HG03135 (cell line): ENCODE measurements at regions not wholly inside any gene's neighbourhood (a gene's known extent, or its start where the extent isn't known, plus 50 kb on each side); places are given as distances from the start of the nearest gene placed in this dataset.

Source experiments
- ATAC-seq: cut with Tn5 transposase; IDR thresholded peaks from one replicate; pipeline ENCODE4 v1.9.1; 2021; ENCODE audit warnings: mild to moderate bottlenecking, moderate library complexity; ENCODE audit not compliant: unreplicated experiment

DNA sequence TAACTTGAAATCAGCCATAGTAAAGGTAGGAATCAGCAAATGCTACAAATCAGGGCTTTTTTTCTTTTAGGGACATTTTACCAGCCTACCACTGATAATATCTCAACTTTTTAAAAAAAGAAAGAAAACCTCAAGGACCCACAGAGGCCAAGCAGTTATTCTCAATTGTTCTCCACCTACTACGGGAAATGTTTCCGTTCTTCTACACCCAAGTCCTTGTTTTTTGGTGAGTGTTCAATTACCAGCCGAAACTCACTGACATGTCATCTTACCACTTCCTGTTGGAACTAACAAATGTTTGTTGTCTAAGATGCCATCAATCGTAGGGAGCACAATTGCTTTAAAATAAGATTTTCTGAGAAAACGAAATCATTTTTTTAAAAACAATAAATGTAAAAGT lies 50.2 kb upstream of the CDK1 start:
- ATAC-seq: no peak

GRCh38 chr10:60726257-60726656 lies 52.0 kb upstream of the CDK1 start:
- ATAC-seq: no peak

DNA sequence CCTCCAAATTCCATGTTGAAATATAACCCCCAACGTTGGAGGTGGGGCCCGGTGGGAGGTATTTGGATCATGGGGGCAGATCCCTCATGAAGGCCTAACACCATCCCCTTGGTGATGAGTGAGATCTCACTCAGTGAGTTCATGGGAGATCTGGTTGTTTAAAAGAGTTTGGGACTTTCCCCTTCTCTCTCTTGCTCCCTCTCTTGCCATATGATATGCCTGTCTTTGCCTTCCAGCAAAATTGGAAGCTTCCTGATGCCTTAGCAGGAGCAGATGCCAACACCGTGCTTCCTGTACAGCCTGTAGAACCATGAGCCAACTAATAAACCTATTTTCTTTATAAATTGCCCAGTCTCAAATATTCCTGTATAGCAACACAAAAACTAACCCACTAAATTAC lies 55.7 kb upstream of the CDK1 start:
- ATAC-seq: no peak

DNA sequence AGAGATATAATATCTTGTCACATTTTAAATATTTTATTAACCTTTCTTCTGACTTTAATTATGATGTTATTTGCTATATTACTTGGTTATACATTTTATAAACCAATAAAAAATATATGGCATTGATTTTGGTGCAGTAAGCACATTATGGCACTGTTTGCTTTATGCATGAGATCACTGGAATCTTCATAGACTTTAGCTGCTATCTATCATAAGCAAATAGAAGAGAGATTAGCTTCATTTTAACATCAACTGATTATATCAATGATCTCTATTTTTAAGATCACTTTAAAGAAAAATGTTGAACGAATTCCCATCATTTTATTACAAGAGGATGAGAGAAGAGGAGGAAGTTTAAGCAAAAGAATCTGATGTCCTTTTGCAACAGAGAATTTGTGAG lies 58.6 kb upstream of the CDK1 start:
- ATAC-seq: no peak

- ATAC-seq: no peak
Measured at GRCh38 chr10:60718886-60719285, 59.4 kb upstream of the CDK1 start.

- ATAC-seq: peak; percentile 87
Measured at GRCh38 chr10:60717852-60718251, 60.4 kb upstream of the CDK1 start.

- no peak for ATAC-seq
Measured at GRCh38 chr10:60714233-60714632, 64.0 kb upstream of the CDK1 start.

DNA sequence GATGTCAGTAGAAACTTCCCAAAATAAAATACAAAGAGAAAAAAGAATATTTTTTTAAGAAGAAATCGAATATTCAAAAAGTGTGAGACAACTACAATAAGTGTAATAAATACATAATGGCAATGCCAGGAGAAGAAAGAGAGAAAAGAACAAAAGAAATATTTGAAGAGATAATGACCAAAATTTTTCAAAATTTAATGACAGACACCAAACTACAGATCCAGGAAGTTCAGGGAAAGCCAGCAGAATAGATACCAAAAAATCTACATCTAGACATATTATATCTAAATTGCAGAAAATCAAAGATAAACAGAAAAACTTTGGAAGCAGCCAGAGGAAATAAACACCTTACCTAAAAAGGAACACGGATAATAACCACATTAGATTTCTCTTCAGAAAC lies 66.8 kb upstream of the CDK1 start:
- no peak for ATAC-seq

- no peak for ATAC-seq
Measured at GRCh38 chr10:60710041-60710440, 68.2 kb upstream of the CDK1 start.

- no peak for ATAC-seq
Measured at GRCh38 chr10:60708666-60709065, 69.6 kb upstream of the CDK1 start.

DNA sequence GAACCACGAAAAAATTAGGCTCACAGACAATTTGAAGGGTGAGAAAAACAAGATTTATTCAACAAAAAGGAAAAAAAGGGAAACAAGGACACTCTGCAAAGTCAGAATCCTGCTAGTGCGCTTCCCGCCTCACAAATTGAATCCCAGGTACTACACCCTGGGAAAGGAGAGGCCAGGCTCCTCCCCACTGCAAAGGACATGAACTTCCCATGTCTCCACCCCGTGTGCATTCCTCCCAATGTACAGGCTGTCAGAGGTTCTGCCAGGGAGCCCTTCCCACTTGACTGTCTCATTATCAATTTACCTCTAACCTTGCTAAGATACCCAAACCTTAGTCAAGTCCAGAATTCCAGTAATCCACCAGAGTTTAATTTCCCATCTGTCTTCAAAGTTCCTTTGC lies 70.4 kb upstream of the CDK1 start:
- ATAC-seq: no peak

DNA sequence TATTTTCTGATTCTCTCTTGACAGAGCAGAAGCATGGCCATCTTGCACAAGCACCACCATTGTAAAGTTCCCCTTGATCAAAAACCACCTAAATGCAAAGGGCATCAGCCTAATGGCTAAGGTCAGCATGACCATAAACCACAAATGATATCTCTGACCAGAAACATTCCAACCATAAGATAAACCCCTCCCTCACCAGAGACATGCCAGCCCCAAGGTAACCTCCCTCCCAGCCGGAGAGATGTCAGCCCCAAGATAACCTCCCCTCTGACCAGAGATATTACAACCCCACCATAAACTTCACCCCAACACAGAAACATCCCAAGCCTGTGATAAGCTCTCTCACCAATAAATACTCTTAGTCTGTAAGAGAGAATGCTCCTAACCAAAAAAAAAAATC lies 72.1 kb upstream of the CDK1 start:
- no peak for ATAC-seq

GRCh38 chr10:60705376-60705775 lies 72.9 kb upstream of the CDK1 start:
- no peak for ATAC-seq

- ATAC-seq: no peak
Measured at GRCh38 chr10:60704471-60704870, 73.8 kb upstream of the CDK1 start.

DNA sequence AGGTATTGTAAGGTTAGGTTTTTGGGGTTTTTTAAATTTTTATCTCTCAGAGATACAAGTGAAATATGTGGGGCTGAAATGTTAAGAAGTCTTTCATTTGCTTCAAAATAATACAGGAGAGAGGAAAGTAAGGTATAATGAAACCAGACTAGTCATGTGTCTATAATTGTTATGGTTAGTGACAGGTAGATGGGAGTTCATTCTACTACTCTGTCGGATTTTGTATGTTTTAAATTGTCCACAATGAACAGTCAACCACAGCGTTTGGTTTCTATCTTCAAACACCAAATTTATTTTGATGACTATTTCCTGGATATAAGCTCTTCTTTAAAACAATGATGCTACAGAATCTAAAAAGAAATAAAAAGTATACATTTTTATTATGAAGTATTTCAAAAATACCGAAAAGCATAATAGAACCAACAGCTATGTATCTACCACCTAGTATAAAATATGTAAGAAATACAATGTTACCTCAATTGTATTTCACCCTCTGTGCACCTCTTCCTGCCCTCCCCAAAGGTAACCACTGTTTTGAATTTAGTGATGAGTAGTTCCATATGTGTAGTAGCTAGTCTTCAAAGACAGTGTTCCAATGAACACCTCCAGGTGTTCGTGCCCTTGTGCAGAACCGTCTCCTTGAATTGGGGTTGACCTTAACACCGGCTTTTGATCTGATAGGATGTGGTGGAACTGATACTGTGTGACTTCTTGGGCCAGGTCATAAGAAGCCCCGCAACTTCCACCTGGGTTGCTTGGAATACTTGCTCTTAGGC lies 74.8 kb upstream of the CDK1 start:
- ATAC-seq: no peak

DNA sequence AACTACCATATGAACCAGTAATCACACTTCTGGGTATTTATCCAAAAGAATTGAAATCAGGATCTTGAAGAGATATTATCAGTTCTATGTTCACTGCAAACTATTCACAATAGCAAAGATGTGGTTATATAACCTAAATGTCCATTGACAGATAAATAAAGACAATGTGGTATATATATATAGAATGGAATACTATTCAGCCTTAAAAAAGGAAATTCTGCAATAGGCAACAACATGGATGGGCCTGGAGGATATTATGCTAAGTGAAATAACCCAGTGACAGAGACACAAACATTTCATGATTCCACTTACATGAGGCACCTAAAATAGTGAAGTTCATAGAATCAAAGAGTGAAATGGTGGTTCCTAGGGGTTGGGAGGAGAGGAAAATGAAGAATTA lies 90.6 kb upstream of the CDK1 start:
- no peak for ATAC-seq

GRCh38 chr10:60684091-60684490 lies 94.2 kb upstream of the CDK1 start:
- no peak for ATAC-seq

- no peak for ATAC-seq
Measured at GRCh38 chr10:60681103-60681502, 97.2 kb upstream of the CDK1 start.

- no peak for ATAC-seq
Measured at GRCh38 chr10:60679388-60679990, 98.8 kb upstream of the CDK1 start.

- no peak for ATAC-seq
Measured at GRCh38 chr10:60678978-60679377, 99.3 kb upstream of the CDK1 start.

DNA sequence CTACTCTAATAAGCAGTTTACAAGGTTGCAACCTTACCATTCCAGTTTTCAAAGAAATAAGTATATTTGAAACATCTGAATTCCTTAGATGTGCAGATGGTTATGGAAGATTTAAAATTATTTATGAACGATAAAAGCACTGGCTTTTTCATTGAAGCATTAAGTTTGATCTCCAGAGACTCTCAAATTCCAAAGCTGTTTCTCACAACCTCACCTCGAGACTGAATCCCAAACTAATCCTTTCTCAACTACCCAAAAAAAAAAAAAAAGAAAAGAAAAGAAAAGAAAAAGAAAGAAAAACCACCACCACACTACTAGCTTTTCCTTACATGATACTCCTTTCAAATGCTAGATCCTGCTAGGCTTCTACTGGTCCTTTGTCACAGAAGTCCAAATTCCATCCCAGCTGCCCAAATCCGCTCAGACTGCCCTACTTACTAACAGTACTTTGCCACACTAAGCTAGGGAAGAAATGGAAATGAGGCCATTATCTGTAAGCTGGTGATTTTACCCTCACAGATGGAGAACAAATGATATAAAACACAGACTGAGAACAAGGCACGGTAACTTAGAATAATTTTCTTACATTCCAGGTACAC lies 100.6 kb upstream of the CDK1 start:
- ATAC-seq: no peak

GRCh38 chr10:60675236-60675635 lies 103.0 kb upstream of the CDK1 start:
- no peak for ATAC-seq
